ENCODE measurements at regions not wholly inside any gene's neighbourhood (a gene's known extent, or its start where the extent isn't known, plus 50 kb on each side); places are given as distances from the start of the nearest gene placed in this dataset.
A peak's percentile ranks its signal among the peaks of the same experiment; 100 is the strongest.

DNA sequence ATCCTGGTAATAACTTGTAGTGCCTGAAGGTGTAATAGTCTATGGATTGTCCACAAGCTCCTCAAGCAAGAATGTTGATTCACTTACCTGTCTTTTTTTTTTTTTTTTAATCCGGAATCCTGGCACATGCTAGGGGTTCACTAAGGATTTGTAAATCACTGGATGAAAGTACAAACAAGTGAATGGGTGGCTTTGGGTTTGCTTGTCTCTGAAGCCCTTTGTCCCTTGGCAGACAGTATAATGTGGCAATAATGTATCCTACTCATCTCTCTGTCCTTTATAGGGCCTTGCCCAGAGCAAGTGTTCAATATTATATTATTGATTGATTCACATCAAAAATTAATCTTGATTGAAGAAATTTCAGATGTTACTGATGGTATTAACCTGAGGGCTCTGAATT lies 334.0 kb upstream of the CPEB2 start:
- DNase-seq: no peak

DNA sequence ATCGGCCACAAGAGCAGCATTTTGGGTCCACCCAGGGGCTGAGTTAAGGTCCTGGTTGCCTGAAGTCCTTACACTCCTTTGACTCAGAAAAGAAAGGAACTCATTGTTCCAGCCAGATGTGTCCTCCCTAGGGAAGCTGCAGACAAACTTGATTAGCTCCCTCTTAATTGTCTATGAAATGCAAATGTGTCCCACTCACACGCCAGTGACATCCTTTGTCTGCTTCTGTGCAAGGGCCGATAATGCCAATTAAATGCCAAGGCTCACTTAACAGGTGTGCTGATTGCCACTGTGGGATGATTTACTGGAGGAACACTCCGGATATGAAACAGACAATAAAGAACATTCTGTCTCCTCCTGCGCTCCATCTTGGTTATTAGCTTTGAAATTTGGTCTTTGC lies 332.9 kb upstream of the CPEB2 start:
- no peak for DNase-seq

DNA sequence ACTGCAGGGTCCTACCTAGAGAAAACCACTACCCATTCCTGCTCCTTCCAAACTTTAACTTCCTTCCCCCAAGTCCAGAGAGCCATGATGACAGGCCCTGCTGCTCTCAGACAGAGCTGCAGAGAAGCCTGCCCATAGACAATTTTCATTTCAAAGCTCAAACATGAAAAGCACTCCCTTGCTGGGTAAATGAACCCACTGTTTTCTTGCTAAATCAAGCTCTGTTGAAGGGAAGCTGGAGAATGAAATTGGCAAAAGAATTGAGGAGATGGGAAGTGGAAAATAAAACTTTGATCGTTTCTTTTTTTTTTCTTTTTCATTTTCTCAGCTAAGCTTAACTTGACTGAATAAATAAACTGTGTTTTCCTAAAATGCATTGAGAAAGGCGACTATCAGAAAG lies 331.1 kb upstream of the CPEB2 start:
- DNase-seq: no peak

DNA sequence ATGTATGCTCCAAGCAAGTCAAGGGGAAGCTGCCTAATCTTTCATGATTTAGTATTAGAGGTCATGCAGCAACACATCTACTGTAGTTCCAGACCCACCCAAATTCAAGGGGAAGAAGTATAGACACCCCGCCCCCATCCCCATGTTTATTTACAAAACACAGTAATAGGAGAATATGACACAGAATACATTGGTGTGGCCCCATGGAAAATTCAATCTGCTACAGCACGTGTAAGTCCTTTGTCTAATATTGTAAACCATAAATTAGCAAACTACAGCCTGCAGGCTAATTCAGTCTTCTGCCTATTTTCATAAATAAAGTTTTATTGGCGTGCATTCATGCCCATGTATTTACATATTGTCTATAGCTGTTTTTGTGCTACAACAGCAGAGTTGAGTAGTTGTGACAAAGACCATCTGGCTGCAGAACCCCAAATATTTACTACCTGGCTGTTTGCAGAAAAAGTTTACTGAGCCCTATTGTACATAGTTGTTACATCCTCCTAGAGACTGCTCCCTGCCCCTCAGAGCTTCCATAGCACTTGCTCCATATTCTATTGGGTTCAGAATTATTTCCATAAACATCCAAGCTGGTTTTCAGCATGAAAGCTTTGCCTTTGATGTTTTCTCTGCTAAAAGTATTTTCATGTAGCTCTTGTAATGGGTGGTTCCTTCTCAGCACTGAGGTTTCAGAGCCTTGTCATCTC lies 326.8 kb upstream of the CPEB2 start:
- DNase-seq: no peak

DNA sequence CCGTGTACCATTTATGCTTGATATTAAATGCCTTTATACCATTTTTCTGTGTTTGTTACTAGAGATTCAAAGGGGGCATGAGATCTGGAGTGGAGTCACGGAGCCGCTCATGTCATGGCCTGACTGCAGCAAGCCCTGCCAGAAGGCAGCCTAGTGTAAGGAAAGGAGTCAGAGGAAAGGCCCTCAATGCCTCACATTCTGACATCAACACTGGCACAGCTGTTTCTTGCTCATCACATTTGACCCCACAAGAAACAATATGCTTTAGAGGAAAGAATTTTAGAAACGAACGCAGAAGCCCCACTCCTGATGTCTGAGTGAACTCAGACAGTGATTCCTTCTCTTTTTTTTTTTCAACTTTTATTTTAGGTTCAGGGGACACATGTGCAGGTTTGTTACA lies 322.4 kb upstream of the CPEB2 start:
- no peak for DNase-seq

DNA sequence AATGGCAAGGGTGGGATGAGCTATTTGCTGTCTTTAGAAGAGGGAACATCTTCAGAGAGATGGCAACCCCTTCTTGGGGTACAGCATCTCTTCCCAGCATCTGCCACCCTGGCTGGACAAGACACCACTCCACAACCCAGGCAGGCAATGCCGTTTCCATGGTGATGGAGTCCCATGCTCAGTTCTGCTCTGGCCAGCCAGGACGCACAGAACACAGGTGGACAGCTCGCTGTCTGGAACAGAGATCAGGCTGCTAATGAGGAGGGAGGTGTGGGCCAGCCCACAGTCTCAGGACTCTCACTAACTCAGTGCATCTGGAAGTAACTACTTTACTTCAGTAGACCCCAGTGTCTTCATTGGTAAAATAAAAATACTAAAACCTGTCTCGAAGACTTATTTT lies 321.0 kb upstream of the CPEB2 start:
- DNase-seq: no peak

DNA sequence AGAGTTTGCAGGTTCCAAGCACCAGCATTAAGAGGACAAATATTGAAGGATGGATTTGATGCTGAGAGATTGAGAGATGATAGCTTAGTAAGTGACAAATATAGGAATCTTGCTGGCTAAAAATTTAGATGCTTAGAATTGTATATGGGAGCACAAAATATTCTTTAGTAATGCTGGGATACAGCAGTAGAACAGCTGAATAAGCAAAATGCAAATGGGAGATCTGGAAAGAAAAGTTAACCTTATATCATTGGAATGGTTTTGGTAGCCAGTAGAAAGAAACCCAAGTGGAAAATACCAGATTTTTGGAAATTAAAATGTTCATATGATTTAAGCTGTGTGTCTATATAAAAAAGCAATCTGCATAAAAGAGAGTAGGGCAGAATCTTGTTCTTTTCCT lies 308.6 kb upstream of the CPEB2 start:
- no peak for DNase-seq

DNA sequence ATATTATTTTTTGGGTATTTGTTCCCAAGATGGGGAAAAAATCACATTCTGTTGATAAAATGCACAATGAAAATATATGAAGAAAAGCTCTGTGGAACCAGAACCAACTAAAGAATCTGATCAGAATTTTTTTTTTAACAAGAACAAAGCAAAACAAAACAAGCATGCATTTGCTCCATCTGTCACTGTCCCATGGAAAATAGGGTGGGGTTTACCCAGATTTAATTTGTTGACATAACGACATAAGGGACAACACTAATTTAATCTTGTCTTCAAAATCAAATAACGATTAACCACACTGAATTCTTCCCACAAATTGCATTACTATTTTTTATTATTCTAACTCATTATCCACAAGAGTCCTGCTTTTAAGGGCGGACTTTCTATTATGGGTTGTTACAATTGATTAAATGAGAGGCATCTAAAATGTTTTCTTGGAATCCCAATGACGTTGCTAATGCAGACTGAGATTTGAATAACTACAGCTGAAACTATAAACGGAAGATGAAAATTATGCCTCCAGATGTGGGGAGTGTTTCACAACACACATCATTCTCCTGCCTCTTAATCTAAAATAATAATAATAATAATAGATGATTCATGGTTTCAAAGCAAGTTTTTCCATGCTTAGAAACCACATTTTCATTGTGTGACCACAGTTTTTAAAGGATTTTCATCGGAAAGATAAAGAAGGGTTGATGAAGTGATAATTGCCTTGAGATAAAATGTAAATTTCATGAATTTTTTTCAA lies 307.0 kb upstream of the CPEB2 start:
- DNase-seq: no peak

DNA sequence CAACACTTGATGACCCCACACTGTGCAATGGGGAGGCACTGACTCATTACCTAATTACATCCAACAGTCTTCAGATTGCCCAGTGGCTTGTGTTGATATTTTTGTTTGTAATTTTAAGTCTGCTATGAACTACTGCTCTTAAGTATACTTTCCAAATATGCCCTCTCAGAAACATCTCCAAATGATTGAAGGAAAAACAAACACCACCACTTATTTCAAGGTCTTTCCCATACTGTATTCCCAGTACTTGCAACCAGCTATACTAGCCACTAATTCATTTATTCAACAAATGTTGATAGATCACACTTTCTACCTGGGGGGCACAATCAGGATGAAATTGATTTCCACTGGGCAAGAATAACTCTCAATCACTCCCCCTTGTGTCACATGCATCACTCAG lies 302.2 kb upstream of the CPEB2 start:
- DNase-seq: no peak

DNA sequence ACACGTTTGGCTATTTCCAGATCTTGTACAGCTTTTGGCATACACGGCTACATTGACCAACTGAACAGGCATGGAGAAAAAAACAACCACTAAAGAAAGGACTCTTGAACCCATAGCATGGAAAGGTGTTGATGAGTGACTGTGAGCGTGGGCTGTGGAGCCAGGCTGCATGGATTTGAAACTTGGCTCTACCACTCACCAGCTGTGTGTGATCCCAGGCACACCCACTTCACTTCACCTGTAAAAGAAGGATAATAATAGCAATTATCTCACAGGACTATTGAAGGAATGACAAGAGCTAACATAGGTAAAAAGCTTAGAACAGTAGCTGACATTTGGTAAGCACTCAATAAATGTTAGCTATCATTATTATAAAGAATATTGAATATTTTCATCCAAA lies 301.7 kb upstream of the CPEB2 start:
- DNase-seq: peak; percentile 3

DNA sequence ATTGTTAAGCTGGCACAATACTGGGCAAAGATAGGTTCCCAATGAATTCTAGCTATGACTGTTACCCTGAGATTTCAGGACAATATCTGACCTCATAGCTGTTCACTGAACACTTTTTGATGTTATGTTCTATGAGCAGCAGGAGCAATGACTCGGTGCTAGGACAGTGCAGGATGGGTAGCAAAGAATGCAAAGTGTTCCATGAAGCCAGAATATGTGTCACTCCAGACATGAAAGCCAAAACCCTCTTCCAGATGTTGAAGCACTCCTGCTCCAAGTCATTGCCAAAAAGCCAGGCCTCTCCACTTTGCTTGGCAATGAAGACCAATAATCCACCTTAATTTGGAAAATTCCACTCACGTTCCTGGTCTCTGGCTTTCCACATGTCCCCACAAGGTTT lies 300.9 kb upstream of the CPEB2 start:
- no peak for DNase-seq

DNA sequence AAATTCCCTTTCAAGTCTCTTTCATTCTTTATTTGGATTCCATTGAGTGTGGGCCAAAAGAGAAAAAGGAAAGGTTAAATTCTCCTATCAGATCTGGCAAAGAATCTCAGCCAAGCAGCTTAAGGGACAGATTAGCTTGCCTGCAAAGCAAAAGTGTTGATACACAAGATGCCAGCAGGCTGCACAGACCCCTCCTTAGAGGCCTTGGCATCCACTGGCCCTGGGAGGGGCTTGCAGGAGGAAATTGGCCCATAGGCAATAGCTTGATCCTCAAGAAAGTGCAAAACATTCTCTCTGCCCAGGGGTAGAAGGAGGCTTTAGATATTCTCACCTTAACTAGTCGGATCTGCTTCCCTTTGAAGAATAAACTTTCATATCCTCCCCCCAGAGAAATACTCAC lies 300.4 kb upstream of the CPEB2 start:
- no peak for DNase-seq

DNA sequence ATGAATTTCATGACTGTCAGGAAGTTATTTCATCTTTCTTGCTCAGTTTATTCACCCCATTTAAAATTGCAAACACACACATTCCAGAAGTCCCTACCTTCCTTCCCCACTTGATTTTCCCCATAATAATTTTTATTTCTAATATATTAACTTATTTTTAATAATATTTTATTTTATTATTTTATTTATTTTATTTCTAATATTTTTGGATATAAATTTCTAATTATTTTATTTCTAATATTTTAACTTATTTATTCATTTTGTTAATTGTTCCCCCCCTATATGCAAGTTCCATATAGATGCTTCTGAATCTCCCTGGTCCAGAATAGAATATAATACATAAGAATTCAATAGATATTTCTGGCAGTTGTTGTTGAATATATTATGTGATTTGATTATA lies 293.7 kb upstream of the CPEB2 start:
- no peak for DNase-seq

DNA sequence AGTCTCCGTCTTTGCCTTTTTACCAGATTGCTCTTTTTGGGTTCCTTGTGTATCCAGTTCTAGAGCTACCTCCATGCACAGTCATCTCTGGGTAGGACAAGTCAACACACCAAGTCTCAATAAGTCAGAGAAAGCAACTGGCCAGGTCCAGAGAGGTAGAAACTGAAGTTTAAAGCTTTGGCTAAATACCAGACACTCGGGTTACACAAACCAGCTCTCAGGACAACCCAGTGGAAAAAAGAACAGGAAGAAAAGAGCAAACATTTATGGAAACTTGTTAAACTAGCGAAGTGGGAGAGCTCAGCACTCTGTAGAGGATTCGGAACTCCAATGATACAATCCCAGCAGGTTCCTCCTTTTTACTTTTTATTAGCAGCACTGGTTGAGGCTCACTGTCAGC lies 291.0 kb upstream of the CPEB2 start:
- no peak for DNase-seq

DNA sequence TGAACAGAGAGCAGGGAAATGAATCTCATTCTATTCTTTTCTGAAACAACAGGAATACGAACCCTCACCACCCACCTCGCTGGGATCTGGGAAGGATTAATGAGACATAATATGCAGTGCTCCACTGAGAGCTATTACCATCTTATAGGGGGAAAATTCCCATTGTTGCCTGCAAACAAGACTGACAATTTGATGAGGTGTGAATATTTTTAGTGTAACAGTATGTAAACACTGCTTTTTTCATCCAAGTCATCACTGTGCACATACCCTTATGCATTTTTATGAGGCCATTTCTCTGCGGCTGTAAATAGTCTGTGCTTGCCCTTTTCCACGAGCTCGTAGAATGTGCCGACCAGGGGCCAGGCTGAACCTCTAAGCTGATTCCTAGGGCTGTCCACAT lies 285.6 kb upstream of the CPEB2 start:
- no peak for DNase-seq

DNA sequence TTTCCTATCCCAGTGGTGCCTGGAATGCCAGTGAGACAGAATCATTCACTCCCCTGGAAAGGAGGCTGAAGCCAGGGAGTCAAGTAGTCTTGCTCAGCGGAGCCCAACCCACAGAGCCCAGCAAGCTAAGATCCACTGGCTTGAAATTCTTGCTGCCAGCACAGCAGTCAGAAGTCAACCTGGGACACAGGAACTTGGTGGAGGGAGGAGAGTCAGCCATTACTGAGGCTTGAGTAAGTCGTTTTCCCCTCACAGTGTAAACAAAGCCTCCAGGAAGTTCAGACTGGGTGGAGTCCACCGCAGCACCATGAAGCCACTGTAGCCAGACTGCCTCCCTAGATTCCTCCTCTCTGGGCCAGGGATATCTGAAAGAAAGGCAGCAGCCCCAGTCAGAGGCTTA lies 283.2 kb upstream of the CPEB2 start:
- DNase-seq: no peak

DNA sequence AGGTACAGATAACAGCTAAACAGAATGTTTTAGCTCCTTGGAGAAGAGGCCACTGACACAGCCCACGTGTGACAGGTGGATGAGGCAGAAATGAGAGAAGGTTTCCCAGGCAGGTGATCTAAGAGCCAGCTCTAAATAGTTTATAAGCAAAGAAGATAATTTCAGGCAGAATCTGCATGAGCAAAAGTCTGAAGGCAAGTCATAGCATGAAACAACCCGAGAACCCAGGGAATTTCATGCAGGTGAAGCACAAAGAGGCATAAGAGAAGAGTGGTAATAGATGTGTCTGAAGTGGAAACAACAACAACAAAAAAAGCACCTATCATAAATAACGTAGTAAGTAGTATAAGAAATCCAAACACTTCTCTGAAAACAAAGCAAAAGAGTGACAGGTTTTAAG lies 275.8 kb upstream of the CPEB2 start:
- DNase-seq: peak; percentile 57

DNA sequence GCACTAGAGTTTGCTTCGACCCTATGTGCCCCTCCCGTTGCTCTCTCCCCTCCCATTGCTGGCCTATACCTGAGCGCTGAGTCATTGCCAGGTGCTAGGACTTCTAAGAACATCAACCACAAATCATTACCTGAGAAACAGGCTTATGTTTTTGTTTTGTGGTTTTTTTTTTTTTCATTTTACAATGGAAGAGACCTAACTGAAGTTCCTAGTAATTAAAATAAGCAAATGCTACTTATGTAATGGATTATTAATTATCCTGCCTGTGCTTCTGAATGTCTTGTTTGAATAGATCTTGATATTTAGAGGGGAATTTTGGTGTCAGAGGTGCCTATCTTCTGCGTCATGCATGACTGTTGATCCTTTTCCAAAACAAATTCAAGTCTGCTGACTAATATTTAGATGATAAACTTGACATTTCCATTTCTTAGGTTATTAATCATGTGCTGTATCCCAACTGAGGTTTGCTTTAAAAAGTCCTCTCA lies 275.4 kb upstream of the CPEB2 start:
- DNase-seq: peak; percentile 58

DNA sequence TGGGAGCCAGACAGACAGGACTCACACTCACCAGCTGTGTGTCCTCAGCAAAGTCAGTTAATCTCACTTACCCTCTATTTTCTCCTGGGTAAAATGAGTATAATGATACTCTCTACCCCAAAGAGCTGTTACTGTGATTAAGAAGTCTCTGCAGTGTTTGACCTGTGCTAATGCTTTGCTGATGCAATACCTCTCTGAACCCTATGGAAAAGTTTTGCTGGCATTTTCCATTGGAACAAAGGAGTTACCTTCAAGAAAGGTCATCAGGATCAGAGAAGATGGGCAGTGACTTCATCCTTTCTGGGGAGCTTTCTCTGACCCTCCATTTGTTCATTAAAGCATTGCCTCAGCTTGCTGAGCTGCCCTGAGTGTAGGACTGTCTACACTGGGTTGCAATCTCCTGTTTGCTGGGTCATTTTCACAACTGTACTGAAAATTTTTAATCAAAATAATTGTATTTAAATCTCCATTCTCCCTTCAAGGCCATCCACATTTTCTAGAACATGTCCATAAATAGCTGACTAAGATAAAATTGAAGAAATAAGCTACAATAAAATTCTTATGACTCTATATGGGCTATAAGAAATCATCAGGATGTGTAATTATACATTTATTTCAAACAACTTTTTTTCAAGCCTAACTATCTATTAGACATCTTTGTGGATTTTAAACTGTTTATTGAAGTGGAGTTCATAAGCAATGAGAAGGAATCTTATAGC lies 272.8 kb upstream of the CPEB2 start:
- no peak for DNase-seq

DNA sequence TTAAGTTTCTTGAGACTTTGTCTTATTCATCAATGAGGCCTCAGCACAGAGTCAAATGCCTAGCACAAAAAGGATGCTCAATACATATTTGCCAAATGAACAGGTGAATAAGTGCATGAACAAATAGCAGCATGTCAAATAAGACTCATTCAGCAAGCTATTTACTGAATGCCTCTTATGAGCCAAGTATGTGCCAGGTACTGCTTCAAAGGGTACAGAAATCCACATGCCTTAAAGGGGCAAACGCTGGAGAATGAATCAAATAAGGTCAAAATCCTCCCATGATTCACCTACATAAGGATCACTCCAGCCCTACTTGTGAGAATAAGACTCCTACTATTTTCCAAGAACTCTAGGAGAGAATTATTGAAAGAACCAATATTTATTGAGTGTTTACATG lies 260.2 kb upstream of the CPEB2 start:
- DNase-seq: peak; percentile 13

DNA sequence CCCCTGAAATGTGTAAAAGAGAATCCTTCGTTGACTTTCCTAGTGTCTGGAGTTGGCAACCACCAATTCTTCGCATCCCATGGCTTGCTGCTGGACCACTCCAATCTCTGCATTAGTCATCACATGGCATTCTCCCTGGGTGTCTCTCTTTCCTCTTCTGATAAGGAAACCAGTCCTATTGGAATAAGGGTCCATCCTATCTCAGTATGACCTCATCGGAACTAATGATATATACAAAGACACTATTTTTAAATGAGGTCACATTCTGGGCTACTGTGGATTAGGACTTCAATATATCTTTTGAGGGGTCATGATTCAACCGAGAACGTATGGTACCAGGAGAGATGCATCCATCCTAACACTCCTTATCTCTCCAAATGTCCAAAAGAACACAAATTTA lies 259.1 kb upstream of the CPEB2 start:
- no peak for DNase-seq

DNA sequence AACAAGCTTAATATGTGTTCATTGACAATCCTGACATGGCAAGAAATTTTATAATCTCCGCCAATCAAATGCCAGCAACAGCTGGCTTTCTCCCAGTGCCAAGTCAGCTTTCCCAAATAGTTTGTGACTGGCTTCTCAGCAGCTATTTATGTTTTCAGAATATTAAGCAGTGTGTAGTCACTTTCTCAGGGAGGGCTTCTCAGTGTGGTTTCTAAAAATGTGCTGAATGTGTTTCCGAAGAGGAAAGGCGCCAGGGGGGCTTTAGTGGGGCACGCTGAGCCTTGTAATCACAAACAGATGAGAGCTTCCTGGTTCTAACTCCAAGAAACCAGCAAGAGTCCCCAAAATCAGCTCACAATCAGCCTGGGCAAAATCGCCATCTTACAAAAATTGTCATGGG lies 258.7 kb upstream of the CPEB2 start:
- no peak for DNase-seq

DNA sequence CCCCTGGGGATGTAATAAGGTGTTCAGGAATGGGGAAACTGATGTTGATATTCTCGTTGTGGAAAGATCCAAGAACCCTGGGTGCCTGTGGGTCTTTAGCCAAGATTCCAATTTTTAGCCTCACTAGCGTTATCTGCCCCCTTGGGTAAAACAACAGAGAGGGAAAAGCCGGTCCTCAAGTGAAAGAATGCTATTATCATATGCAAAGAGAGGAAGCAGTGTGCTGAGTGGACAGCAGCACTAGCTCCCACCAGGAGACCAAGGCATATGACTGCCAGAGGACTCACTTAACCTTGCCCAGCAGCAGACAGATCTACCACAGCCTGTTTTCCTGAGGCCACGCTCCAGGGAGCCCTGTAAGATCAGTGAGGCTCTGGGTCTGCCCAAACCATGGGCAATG lies 257.9 kb upstream of the CPEB2 start:
- DNase-seq: no peak

DNA sequence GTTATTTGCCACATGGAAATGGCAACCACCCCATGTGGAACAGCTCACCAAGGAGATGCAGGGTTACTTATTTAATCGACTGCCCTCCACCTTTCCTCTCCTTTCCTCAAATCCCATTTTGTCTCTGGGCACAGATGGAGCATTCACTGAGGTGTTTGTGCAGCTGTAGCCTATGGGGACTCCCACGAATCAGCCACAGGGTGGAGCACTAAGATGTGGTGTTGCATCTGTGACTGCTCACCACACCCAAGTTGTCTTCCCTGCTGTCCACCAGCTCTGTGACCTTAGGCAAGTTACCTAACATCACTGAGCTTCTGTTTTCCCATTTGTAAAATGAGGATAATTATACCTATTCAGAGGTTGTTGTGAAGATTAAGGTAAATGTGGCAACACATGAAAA lies 252.4 kb upstream of the CPEB2 start:
- DNase-seq: peak; percentile 16
